ENCODE measurements at regions not wholly inside any gene's neighbourhood (a gene's known extent, or its start where the extent isn't known, plus 50 kb on each side); places are given as distances from the start of the nearest gene placed in this dataset.

- peak; percentile 97 for DNase-seq
Observed at GRCh38 chr7:112395411-112395810, 54.8 kb upstream of the IFRD1 start.

DNA sequence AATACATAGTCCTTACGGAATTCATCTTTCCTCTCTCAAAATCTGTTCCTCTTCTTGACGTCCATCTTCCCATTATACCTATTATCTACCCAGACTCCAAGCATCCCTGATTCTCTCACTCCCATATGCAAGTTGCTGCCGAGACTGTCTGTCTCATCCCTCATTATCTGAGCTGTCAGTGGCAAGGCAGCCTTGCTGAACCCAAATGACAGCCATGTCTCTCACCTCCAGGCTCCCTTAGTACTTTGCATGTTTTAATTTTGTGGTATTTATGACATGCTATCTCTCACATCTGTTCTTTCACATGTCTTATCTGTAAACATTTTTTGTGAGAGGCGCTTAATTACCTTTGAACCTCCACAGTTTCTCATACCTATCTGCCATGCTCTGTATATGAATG lies 54.4 kb upstream of the IFRD1 start:
- DNase-seq, result peak; percentile 78

GRCh38 chr7:112398534-112398933 lies 51.7 kb upstream of the IFRD1 start:
- DNase-seq, result no peak

GRCh38 chr7:112399501-112399900 lies 50.8 kb upstream of the IFRD1 start:
- no peak for DNase-seq

DNA sequence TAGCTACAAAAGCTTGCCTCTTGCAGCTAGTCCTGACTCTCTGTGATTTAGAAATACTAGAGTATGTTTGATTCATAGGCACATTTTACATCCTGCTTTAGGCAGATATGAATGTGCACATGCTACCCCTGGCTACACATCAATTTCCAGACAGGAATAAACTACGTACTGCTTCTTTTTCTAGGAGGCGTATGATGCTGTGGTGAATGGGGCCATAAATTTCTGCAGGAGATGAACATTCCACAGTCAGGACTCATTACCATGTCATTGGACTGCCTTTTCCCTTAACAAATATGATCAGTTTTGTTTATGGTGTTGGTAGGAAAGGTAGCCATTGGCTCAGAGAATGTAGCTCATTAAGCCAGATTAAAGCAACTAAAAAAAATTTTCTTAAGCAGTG lies 50.1 kb upstream of the IFRD1 start:
- DNase-seq, result no peak

All from NCI-H82 (cell line).